ENCODE measurements at regions not wholly inside any gene's neighbourhood (a gene's known extent, or its start where the extent isn't known, plus 50 kb on each side); places are given as distances from the start of the nearest gene placed in this dataset.

GRCh38 chr15:93645594-93645993, 556.6 kb upstream of the RGMA start:
- ChIA-PET POLR2A (no interaction called here), CTCF (no interaction called here)
- Mint-ChIP-seq H3K9me3 (no peaks in the 10 kb centered on the region), H3K27me3 (no peaks in the 10 kb centered on the region), H3K36me3 (ENCODE audit: low read depth) (no peaks in the 10 kb centered on the region), H3K27ac (no peak overlapping the region), H3K4me3 (no peak overlapping the region), H3K4me1 (no peaks in the 10 kb centered on the region)
- TF ChIP-seq CTCF (IDR thresholded peaks at IDR 0.05), result no peak
- no peak for DNase-seq
- no peak for ATAC-seq (ENCODE audit: low read depth)
- intact Hi-C loops (cut with micrococcal nuclease), result no loop called here

GRCh38 chr15:93644595-93644994, 555.6 kb upstream of the RGMA start:
- Mint-ChIP-seq H3K4me1 (no peaks in the 10 kb centered on the region), H3K36me3 (ENCODE audit: low read depth) (no peaks in the 10 kb centered on the region), H3K4me3 (no peak overlapping the region), H3K27me3 (no peaks in the 10 kb centered on the region), H3K9me3 (no peaks in the 10 kb centered on the region), H3K27ac (no peak overlapping the region)
- intact Hi-C loops (cut with micrococcal nuclease), result no loop called here
- CTCF ChIA-PET, result no interaction called here
- POLR2A ChIA-PET, result no interaction called here
- no peak for TF ChIP-seq CTCF (IDR thresholded peaks at IDR 0.05)
- no peak for DNase-seq
- no peak for ATAC-seq (ENCODE audit: low read depth)

GRCh38 chr15:93640411-93640962, 551.5 kb upstream of the RGMA start:
- intact Hi-C loops (cut with micrococcal nuclease), result no loop called here
- ChIA-PET CTCF (no interaction called here), POLR2A (no interaction called here)
- TF ChIP-seq CTCF (IDR thresholded peaks at IDR 0.05), result no peak
- no peaks in the 10 kb centered on the region for H3K9me3 Mint-ChIP-seq
- no peak for ATAC-seq (ENCODE audit: low read depth)
- H3K27me3 Mint-ChIP-seq, result no peaks in the 10 kb centered on the region
- H3K36me3 Mint-ChIP-seq (ENCODE audit: low read depth), result no peaks in the 10 kb centered on the region
- H3K27ac Mint-ChIP-seq, result no peak overlapping the region
- DNase-seq, result no peak
- H3K4me1 Mint-ChIP-seq, result no peaks in the 10 kb centered on the region
- H3K4me3 Mint-ChIP-seq, result no peak overlapping the region

- no peak for DNase-seq
- intact Hi-C loops (cut with micrococcal nuclease), result no loop called here
- no peak for ATAC-seq (ENCODE audit: low read depth)
- CTCF ChIA-PET, result no interaction called here
- TF ChIP-seq CTCF (IDR thresholded peaks at IDR 0.05), result no peak
- no peaks in the 10 kb centered on the region for H3K27me3 Mint-ChIP-seq
- no peaks in the 10 kb centered on the region for H3K36me3 Mint-ChIP-seq (ENCODE audit: low read depth)
- POLR2A ChIA-PET, result no interaction called here
- peaks cover 3% of the 10 kb centered on the region for H3K9me3 Mint-ChIP-seq
- H3K4me1 Mint-ChIP-seq, result no peaks in the 10 kb centered on the region
- H3K27ac Mint-ChIP-seq, result no peak overlapping the region
- no peak overlapping the region for H3K4me3 Mint-ChIP-seq
Measured at GRCh38 chr15:93631958-93632618, 543.1 kb upstream of the RGMA start.

GRCh38 chr15:93619597-93619996, 530.6 kb upstream of the RGMA start:
- DNase-seq (no peak), ATAC-seq (ENCODE audit: low read depth) (no peak)
- ChIA-PET CTCF (no interaction called here), POLR2A (no interaction called here)
- Mint-ChIP-seq H3K36me3 (ENCODE audit: low read depth) (no peaks in the 10 kb centered on the region), H3K27me3 (peaks cover 3% of the 10 kb centered on the region), H3K27ac (no peak overlapping the region), H3K4me1 (no peaks in the 10 kb centered on the region), H3K4me3 (no peak overlapping the region), H3K9me3 (no peaks in the 10 kb centered on the region)
- intact Hi-C loops (cut with micrococcal nuclease), result no loop called here
- no peak for TF ChIP-seq CTCF (IDR thresholded peaks at IDR 0.05)

Data from activated B cell treated with CpG ODN at 0.5 μM for 24 hours (primary cell).